Small intestine (tissue), 7 donors: ENCODE measurements at regions not wholly inside any gene's neighbourhood (a gene's known extent, or its start where the extent isn't known, plus 50 kb on each side); places are given as distances from the start of the nearest gene placed in this dataset.

Source experiments
- DNase-seq, 2 donors: peaks; one replicate each; pipeline versions ENCODE4 v3.0.0 to v3.0.0-alpha.2; 2013
- FAIRE-seq: peaks from 2 replicates; lab custom pipeline; 2012; peaks lifted over from hg19 to GRCh38; lab: Jason Lieb, UNC
- H3K27ac ChIP-seq, 3 donors: one replicate each; pipeline ENCODE4 v1.5.1; 2013; ENCODE audit warnings: low read length in 2 of 3, mild to moderate bottlenecking in 2 of 3, control low read depth in 1 of 3, inconsistent platforms in 1 of 3, low read depth in 1 of 3, moderate library complexity in 1 of 3
- H3K27me3 ChIP-seq, 3 donors: one replicate each; pipeline ENCODE4 v1.6.1; 2013; ENCODE audit warnings: low read length in 3 of 3, inconsistent platforms in 1 of 3; ENCODE audit not compliant: control insufficient read depth in 3 of 3, insufficient read depth in 3 of 3
- H3K36me3 ChIP-seq, 3 donors: one replicate each; pipeline ENCODE4 v1.6.1; 2013; ENCODE audit warnings: low read length in 3 of 3, inconsistent platforms in 1 of 3, low read depth in 1 of 3, mild to moderate bottlenecking in 1 of 3, moderate library complexity in 1 of 3; ENCODE audit not compliant: control insufficient read depth in 3 of 3, insufficient read depth in 2 of 3
- H3K4me1 ChIP-seq, 3 donors: one replicate each; pipeline ENCODE4 v1.6.1; 2013; ENCODE audit warnings: low read length in 2 of 3, inconsistent platforms in 1 of 3, low read depth in 1 of 3, mild to moderate bottlenecking in 1 of 3, moderate library complexity in 1 of 3; ENCODE audit not compliant: control insufficient read depth in 3 of 3, insufficient read depth in 2 of 3
- H3K4me3 ChIP-seq, 3 donors: one replicate each; pipeline ENCODE4 v1.5.1; 2013; ENCODE audit warnings: low read length in 3 of 3, control low read depth in 1 of 3, inconsistent platforms in 1 of 3, low read depth in 1 of 3, mild to moderate bottlenecking in 1 of 3, moderate library complexity in 1 of 3
- H3K9me3 ChIP-seq, 2 donors: one replicate each; pipeline ENCODE4 v1.6.1; 2013; ENCODE audit warnings: low read depth in 1 of 2, low read length in 1 of 2; ENCODE audit not compliant: control insufficient read depth in 2 of 2, insufficient read depth in 1 of 2
- WGBS, 3 donors: extraction: QIAGEN DNeasy Blood & Tissue Kit; methylation state at CpG; one replicate each; pipeline ENCODE4 v1.1.7; 2013; 5-methylcytosine and 5-hydroxymethylcytosine counted together
- donor health status: healthy with polysubstance abuse.
- donor health status: control.
- donor health status: control.
- donor health status: Bipolar disorder and iron deficiency.
- donor health status: healthy.

- no peak for FAIRE-seq
- Histone ChIP-seq H3K4me1 (no peaks in the 10 kb centered on the region), H3K36me3 (no peaks in the 10 kb centered on the region), H3K4me3 (no peak overlapping the region), H3K9me3 (no peaks in the 10 kb centered on the region), H3K27me3 (no peaks in the 10 kb centered on the region), H3K27ac (no peak overlapping the region)
- DNase-seq, result no peak
- WGBS, 3 donors, result 73 to 81% (median 75%) methylated on average over 2 of the region's 2 CpGs
Observed at GRCh38 chr4:171542640-171543039, 270.6 kb upstream of the GALNTL6 start.

- H3K27me3 ChIP-seq, result no peaks in the 10 kb centered on the region
- no peaks in the 10 kb centered on the region for H3K4me1 ChIP-seq
- H3K4me3 ChIP-seq, result no peak overlapping the region
- no peak for FAIRE-seq
- H3K36me3 ChIP-seq, result no peaks in the 10 kb centered on the region
- no peak overlapping the region for H3K27ac ChIP-seq
- 50 to 69% (median 60%) methylated on average over 1 of the region's 1 CpG for WGBS, 3 donors
- DNase-seq, result no peak
- H3K9me3 ChIP-seq, result no peaks in the 10 kb centered on the region
Observed at GRCh38 chr4:171538601-171539100, 274.6 kb upstream of the GALNTL6 start.

GRCh38 chr4:171534391-171534790, 278.8 kb upstream of the GALNTL6 start:
- Histone ChIP-seq H3K4me3 (no peak overlapping the region), H3K9me3 (no peaks in the 10 kb centered on the region), H3K27me3 (no peaks in the 10 kb centered on the region), H3K4me1 (no peaks in the 10 kb centered on the region), H3K36me3 (no peaks in the 10 kb centered on the region), H3K27ac (no peak overlapping the region)
- no peak for DNase-seq
- WGBS, 3 donors, result 56 to 67% (median 63%) methylated on average over 1 of the region's 1 CpG
- no peak for FAIRE-seq

- Histone ChIP-seq H3K27me3 (no peaks in the 10 kb centered on the region), H3K4me3 (no peak overlapping the region), H3K36me3 (no peaks in the 10 kb centered on the region), H3K9me3 (no peaks in the 10 kb centered on the region), H3K27ac (no peak overlapping the region), H3K4me1 (no peaks in the 10 kb centered on the region)
- no peak for DNase-seq
- 66 to 74% (median 69%) methylated on average over 2 of the region's 2 CpGs for WGBS, 3 donors
- FAIRE-seq, result no peak
Observed at GRCh38 chr4:171532968-171533367, 280.2 kb upstream of the GALNTL6 start.

GRCh38 chr4:171524903-171525302, 288.3 kb upstream of the GALNTL6 start:
- H3K27ac ChIP-seq, result no peak overlapping the region
- 68 to 80% (median 70%) methylated on average over 5 of the region's 5 CpGs for WGBS, 3 donors
- no peaks in the 10 kb centered on the region for H3K36me3 ChIP-seq
- H3K4me1 ChIP-seq, result no peaks in the 10 kb centered on the region
- no peak for FAIRE-seq
- no peak for DNase-seq
- H3K4me3 ChIP-seq, result no peak overlapping the region
- no peaks in the 10 kb centered on the region for H3K9me3 ChIP-seq
- no peaks in the 10 kb centered on the region for H3K27me3 ChIP-seq

- Histone ChIP-seq H3K36me3 (no peaks in the 10 kb centered on the region), H3K9me3 (no peaks in the 10 kb centered on the region), H3K27ac (no peak overlapping the region), H3K4me3 (no peak overlapping the region), H3K4me1 (no peaks in the 10 kb centered on the region), H3K27me3 (no peaks in the 10 kb centered on the region)
- 50 to 51% (median 51%) methylated on average over 3 of the region's 3 CpGs for WGBS, 3 donors
- DNase-seq, result no peak
- no peak for FAIRE-seq
Observed at GRCh38 chr4:171521726-171522125, 291.5 kb upstream of the GALNTL6 start.

- WGBS, 3 donors, result 72 to 85% (median 75%) methylated on average over 4 of the region's 4 CpGs
- no peaks in the 10 kb centered on the region for H3K4me1 ChIP-seq
- H3K27ac ChIP-seq, result no peak overlapping the region
- DNase-seq (no peak), FAIRE-seq (no peak)
- H3K36me3 ChIP-seq, result no peaks in the 10 kb centered on the region
- no peaks in the 10 kb centered on the region for H3K9me3 ChIP-seq
- H3K27me3 ChIP-seq, result no peaks in the 10 kb centered on the region
- no peak overlapping the region for H3K4me3 ChIP-seq
Observed at GRCh38 chr4:171519457-171519856, 293.7 kb upstream of the GALNTL6 start.

- Histone ChIP-seq H3K4me1 (no peaks in the 10 kb centered on the region), H3K27me3 (no peaks in the 10 kb centered on the region), H3K9me3 (no peaks in the 10 kb centered on the region), H3K4me3 (no peak overlapping the region), H3K27ac (no peak overlapping the region), H3K36me3 (no peaks in the 10 kb centered on the region)
- 90 to 91% (median 90%) methylated on average over 1 of the region's 1 CpG for WGBS, 3 donors
- DNase-seq (no peak), FAIRE-seq (no peak)
Observed at GRCh38 chr4:171517883-171518282, 295.3 kb upstream of the GALNTL6 start.

GRCh38 chr4:171516694-171517093, 296.5 kb upstream of the GALNTL6 start:
- Histone ChIP-seq H3K27ac (no peak overlapping the region), H3K4me3 (no peak overlapping the region), H3K4me1 (no peaks in the 10 kb centered on the region), H3K36me3 (no peaks in the 10 kb centered on the region), H3K27me3 (no peaks in the 10 kb centered on the region), H3K9me3 (no peaks in the 10 kb centered on the region)
- DNase-seq (no peak), FAIRE-seq (no peak)
- WGBS, 3 donors, result 34 to 78% (median 46%) methylated on average over 3 of the region's 3 CpGs
